Ascending aorta (tissue), 2 donors: ENCODE measurements at regions not wholly inside any gene's neighbourhood (a gene's known extent, or its start where the extent isn't known, plus 50 kb on each side); places are given as distances from the start of the nearest gene placed in this dataset.

ENCODE experiments used
- DNase-seq, 2 donors: peaks; one replicate each; pipeline ENCODE4 v3.0.0-alpha.2; 2019; ENCODE audit warnings: low spot score in 2 of 2
- H3K27ac ChIP-seq, 2 donors: fragments of 200-600 bp; sonication (generic); one replicate each; pipeline ENCODE4 v1.5.1; 2016 to 2017; ENCODE audit warnings: mild to moderate bottlenecking in 1 of 2
- H3K27me3 ChIP-seq: fragments of 200-600 bp; sonication (generic); one replicate; pipeline ENCODE4 v1.5.1; 2017
- H3K36me3 ChIP-seq, 2 donors: fragments of 200-600 bp; sonication (generic); one replicate each; pipeline ENCODE4 v1.5.1; 2016
- H3K4me1 ChIP-seq, 2 donors: fragments of 200-600 bp; sonication (generic); one replicate each; pipeline ENCODE4 v1.5.1; 2016 to 2017; ENCODE audit warnings: mild to moderate bottlenecking in 1 of 2
- H3K4me3 ChIP-seq, 2 donors: fragments of 200-600 bp; sonication (generic); one replicate each; pipeline ENCODE4 v1.5.1; 2016 to 2017; ENCODE audit warnings: mild to moderate bottlenecking in 1 of 2
- H3K9me3 ChIP-seq, 2 donors: fragments of 200-600 bp; sonication (generic); one replicate each; pipeline ENCODE4 v1.5.1; 2016
- CTCF ChIP-seq, 3 experiments: fragments of 200-600 bp in 2 of 3; fragments of 450-650 bp in 1 of 3; sonication (generic) in 2 of 3; IDR thresholded peaks; one replicate each; pipeline ENCODE4 v1.5.1; 2016 to 2019; ENCODE audit warnings: antibody characterized with exemption in 3 of 3, mild to moderate bottlenecking in 1 of 3, moderate library complexity in 1 of 3
- intact Hi-C: fragments of 100-400 bp; cut with DNase I; formaldehyde crosslinking; loops from one replicate; pipeline ENCODE4 v1.15.1; 2023

DNA sequence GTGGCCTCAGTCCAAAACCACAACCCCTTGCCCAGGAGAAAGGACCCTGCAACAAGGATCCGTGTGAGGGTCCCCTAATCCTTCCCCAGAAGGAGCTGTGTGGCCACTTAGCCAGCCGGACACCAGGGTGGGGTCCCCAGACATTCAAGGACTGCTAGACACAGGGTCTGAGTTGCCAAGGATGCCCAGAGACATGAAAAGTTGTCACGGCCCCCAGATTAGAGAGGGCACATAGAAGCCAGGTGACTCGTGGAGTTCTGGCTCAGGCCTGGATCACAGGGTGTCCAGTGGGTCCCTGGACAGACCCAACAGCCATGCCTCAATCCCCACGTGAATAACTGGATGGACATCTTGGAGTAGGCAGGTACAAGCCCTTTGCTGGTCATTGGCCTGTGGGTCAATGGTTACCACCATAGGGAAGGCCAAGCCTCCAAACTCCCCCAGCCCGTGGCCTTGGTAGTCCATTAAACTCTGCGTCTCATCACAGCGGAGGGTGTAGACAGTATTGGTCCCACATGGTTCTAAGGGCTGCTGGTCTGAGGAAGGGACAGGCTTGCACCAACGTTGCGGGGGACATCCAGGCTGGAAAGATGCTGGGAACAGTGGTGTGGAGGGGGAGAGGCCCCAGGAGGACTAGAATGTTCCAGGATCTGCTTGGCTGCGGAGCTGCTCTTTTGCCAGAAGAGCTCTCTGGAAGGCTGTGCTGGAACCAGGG is 205.9 kb upstream of the PPP2R2D start:
- Histone ChIP-seq H3K36me3 (no peaks in the 10 kb centered on the region), H3K27me3 (no peaks in the 10 kb centered on the region), H3K4me3 (no peak overlapping the region), H3K4me1 (no peaks in the 10 kb centered on the region), H3K27ac (no peak overlapping the region), H3K9me3 (no peaks in the 10 kb centered on the region)
- intact Hi-C loops = no loop called here
- DNase-seq = no peak
- TF ChIP-seq CTCF (IDR thresholded peaks at IDR 0.05) = no peak

DNA sequence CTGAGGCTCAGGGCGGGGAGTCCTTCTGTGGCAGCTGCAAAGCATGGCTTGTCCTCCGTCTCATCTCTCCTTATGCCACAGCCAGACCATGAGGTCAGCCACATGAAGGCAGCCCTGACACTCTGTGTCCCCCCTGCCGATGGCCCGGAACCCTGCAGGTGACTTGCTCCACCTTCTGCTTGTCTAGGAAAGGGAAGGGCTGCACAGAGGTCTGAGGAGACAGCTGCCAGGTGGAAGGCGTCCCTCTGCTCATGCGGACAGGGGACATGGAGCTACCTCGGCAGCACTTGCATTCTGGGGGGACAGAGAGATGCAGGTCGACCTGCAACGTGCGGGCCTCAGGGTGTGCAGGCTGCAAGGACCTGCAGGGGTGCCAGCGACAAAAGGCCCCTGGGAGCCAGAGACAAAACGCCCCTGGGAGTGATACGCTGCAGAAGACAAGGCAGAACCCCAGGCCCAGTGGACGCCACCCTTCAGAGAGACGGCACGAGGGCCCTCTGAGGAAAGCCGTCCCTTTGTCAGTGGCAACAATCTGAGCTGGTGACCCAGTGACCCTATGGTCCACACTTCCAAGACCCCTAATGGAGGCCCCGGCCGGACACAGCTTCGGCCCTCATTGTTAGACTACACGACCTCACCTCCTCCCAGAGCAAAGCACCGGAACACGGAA is 205.2 kb upstream of the PPP2R2D start:
- no peak for DNase-seq
- Histone ChIP-seq H3K4me3 (no peak overlapping the region), H3K4me1 (no peaks in the 10 kb centered on the region), H3K27ac (no peak overlapping the region), H3K36me3 (no peaks in the 10 kb centered on the region), H3K9me3 (no peaks in the 10 kb centered on the region), H3K27me3 (no peaks in the 10 kb centered on the region)
- intact Hi-C loops = no loop called here
- no peak for TF ChIP-seq CTCF (IDR thresholded peaks at IDR 0.05)

GRCh38 chr10:131697476-131698128 is 203.2 kb upstream of the PPP2R2D start:
- H3K27ac ChIP-seq = no peak overlapping the region
- TF ChIP-seq CTCF (IDR thresholded peaks at IDR 0.05) = no peak
- H3K27me3 ChIP-seq = no peaks in the 10 kb centered on the region
- H3K9me3 ChIP-seq = no peaks in the 10 kb centered on the region
- no peaks in the 10 kb centered on the region for H3K4me1 ChIP-seq
- DNase-seq = no peak
- no peak overlapping the region for H3K4me3 ChIP-seq
- no peaks in the 10 kb centered on the region for H3K36me3 ChIP-seq
- intact Hi-C loops = no loop called here

DNA sequence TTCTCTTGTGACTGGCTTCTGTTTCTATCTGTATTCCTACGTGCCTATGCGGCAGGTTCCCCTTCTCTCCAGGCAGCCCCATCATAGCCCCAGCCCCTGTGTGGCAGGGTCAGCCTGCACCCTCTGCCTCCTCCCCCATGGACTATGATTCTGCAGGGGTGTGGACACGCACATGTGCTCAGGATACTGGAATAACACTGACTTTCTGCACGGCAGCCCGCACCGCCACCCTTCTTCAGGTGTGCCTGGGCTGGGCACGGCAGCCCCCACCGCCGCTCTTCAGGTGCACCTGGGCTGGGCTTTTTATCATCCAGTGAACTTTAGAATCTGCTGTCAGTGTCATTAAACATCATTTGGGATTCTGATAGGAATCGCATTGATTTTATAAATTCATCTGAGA is 202.6 kb upstream of the PPP2R2D start:
- no peaks in the 10 kb centered on the region for H3K27me3 ChIP-seq
- H3K9me3 ChIP-seq = no peaks in the 10 kb centered on the region
- H3K36me3 ChIP-seq = no peaks in the 10 kb centered on the region
- no peak for TF ChIP-seq CTCF (IDR thresholded peaks at IDR 0.05)
- H3K4me1 ChIP-seq = no peaks in the 10 kb centered on the region
- no peak for DNase-seq
- intact Hi-C loops = no loop called here
- H3K4me3 ChIP-seq = no peak overlapping the region
- no peak overlapping the region for H3K27ac ChIP-seq

DNA sequence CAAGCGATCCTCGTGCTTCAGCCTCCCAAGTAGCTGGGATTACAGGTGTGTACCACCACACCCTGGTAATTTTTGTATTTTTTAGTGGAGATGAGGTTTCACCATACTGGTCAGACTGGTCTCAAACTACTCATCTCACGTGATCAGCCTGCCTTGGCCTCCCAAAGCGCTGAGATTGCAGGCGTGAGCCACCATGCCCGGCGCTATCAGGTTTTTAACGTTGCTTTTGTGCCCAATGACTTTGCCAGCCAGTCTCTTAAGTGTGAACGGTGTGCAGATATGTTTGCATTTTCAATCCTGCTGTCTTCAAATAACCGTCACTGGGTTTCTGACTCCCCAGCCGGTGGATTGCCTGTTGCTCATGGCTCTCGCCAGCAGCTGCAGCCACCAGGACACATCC is 201.8 kb upstream of the PPP2R2D start:
- intact Hi-C loops = no loop called here
- no peaks in the 10 kb centered on the region for H3K36me3 ChIP-seq
- no peaks in the 10 kb centered on the region for H3K4me1 ChIP-seq
- H3K4me3 ChIP-seq = no peak overlapping the region
- H3K27ac ChIP-seq = no peak overlapping the region
- no peaks in the 10 kb centered on the region for H3K27me3 ChIP-seq
- H3K9me3 ChIP-seq = peaks cover 0 to under 1% of the 10 kb centered on the region in 2 donors
- TF ChIP-seq CTCF (IDR thresholded peaks at IDR 0.05) = no peak
- DNase-seq = no peak
